OCI-LY3 (cell line): ENCODE measurements at regions not wholly inside any gene's neighbourhood (a gene's known extent, or its start where the extent isn't known, plus 50 kb on each side); places are given as distances from the start of the nearest gene placed in this dataset.

Experiments used
- EZH2phosphoT487 ChIP-seq: fragments of 200-600 bp; shearing (Covaris generic); IDR thresholded peaks from 2 replicates; pipeline ENCODE4 v1.6.1; 2018; ENCODE audit warnings: antibody characterized with exemption, mixed run types, low read depth
- TF ChIP-seq, protein P1 (sequence below): fragments of 200-600, 300-600 bp; sonication (generic); IDR thresholded peaks from 2 replicates; pipeline ENCODE4 v1.5.1; 2014; ENCODE audit warnings: antibody characterized with exemption, low read length, low read depth

DNA sequence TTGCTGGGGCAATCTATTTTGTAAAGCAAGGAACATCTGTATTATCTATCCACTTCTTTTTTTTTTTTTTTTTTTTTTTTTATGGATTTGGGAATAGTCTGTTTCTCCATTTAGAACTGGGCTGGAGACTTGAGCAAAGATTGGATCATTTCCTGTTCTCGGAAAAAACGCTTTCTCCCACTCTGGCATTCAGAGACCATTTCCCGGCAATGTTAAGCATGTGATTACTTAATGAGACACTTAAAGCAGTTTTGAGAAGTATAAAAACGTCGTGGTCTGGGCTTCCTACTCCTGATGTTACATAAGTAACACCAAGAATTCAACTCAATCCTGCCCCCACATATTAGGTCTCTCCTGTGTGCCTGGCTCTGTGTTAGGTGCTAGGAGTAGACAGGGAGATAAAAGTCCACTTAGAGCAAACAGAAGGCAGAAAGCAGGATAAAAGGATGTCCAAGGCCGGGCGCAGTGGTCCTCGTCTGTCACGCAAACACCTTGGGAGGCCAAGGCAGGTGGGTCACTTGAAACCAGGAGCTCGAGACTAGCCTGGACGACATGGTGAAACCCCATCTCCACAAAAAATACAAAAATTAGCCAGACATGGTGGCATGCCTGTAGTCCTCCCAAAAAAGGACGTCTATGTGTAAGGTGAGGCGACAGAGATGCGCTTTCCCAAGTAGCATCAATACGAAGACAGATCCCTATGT lies 152.1 kb upstream of the GSC start:
- TF ChIP-seq, protein P1, sequence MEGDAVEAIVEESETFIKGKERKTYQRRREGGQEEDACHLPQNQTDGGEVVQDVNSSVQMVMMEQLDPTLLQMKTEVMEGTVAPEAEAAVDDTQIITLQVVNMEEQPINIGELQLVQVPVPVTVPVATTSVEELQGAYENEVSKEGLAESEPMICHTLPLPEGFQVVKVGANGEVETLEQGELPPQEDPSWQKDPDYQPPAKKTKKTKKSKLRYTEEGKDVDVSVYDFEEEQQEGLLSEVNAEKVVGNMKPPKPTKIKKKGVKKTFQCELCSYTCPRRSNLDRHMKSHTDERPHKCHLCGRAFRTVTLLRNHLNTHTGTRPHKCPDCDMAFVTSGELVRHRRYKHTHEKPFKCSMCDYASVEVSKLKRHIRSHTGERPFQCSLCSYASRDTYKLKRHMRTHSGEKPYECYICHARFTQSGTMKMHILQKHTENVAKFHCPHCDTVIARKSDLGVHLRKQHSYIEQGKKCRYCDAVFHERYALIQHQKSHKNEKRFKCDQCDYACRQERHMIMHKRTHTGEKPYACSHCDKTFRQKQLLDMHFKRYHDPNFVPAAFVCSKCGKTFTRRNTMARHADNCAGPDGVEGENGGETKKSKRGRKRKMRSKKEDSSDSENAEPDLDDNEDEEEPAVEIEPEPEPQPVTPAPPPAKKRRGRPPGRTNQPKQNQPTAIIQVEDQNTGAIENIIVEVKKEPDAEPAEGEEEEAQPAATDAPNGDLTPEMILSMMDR, result no peak
- no peak for TF ChIP-seq EZH2phosphoT487
